ENCODE measurements at regions not wholly inside any gene's neighbourhood (a gene's known extent, or its start where the extent isn't known, plus 50 kb on each side); places are given as distances from the start of the nearest gene placed in this dataset.

DNA sequence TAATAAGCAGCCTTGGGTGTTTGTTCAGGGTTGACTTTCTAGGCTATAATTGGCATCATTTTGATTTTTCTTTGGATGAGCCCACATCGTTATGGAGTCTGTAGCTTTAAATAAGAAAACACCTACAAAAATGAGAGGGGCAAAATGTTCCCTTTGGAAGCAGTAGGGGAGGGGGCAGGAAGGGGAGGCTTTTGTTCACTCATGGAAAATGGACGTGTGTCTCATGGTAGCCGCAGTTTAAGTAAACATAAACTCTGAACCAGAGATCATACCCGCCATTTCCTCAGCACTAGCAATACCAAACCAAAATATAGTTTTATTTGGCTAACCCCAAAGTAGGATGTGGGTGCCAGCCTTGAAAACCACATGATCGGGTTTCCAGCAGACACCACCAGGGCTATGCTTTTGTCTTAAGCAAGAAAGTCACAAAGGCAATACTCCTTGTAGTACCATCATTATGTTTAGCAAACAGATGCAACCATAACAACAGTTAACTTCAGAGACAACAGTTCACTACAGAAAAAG is 572.5 kb upstream of the JAG1 start:
- DNase-seq (ENCODE audit: low read depth in 2 of 2) = no peak

- no peak for DNase-seq (ENCODE audit: low read depth in 2 of 2)
These were observed 573.5 kb upstream of the JAG1 start for GRCh38 chr20:11247046-11248010.

DNA sequence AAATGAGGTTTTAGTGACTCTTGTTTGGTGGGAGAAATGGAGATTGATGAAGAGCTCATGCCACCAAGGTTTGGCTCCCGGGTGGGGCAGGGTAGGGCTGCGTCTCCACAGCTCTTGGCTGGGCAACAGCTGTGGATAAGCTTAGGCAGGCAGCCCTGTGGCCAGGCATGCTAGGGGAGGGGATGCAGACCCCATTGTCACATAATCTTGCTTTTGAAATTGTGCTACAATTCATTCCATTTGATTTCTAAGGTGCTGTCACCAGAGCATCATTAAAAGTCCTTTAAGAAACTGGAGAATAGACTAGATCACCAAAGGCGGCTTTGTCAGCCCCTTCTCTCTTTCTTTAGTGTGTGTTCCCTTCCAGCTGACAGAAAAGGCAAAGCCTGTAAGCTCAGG is 574.2 kb upstream of the JAG1 start:
- DNase-seq (ENCODE audit: low read depth in 2 of 2) = no peak

DNA sequence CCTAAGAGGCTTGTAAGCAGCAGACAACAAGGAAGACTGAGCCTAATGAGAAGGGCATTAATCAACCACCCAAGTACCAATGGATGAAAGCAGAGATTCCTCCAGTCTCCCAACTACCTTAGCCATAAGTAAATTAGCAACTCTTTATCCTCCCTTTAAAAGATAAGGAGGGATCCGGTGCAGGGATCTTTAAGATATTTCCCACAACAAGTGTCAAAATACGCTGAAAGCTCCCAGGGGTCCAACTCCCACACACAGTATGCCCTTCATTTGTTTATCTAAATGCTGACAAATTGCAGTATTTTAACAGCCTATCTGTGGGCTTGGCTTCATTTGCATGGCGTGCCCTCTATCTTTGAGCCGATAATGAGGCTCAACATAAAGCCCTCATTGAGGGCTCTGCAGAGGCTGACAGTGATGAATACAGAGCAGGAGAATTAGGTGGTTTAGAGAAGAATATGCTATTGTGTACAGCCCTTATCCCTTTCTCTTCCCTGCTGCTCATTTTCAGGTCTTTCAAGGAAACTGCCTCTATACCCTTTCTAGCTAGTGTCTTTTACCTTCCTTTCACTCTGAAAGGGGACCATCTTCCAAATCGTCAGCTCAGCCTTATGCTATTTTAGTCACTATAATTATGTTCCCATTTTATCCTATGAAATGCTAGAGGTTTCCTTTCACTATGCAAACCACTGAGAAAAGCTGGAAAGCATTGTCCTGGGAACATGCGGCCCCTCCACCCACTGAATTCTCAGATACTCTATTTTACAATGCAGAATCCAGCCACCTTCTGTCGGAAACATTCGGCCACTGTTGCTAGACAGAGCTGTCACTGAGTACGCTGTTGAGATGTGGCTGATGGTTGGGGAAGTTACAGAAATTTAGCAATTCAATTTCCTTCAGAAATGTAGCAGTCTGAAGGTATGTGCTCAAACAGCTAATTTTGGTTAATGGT is 575.2 kb upstream of the JAG1 start:
- no peak for DNase-seq (ENCODE audit: low read depth in 2 of 2)

DNA sequence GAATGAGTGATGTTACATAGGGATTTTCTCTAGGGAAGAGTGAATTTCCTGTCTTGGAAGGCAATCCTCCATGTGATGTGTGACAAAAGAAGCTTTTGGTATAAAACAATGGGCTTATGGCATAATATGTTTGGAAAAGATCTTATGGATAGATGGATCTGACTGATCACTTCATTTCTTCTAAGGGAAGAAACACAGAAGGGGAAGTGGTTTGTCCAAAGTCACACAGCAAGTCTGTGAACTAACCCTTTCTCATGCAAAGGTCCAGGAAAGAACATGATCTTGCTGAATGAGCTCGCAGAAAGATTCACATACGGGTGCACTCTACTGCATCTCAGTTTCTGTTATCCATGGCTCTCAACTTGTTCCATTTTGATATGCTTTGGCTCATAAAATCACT is 575.9 kb upstream of the JAG1 start:
- no peak for DNase-seq (ENCODE audit: low read depth in 2 of 2)

DNA sequence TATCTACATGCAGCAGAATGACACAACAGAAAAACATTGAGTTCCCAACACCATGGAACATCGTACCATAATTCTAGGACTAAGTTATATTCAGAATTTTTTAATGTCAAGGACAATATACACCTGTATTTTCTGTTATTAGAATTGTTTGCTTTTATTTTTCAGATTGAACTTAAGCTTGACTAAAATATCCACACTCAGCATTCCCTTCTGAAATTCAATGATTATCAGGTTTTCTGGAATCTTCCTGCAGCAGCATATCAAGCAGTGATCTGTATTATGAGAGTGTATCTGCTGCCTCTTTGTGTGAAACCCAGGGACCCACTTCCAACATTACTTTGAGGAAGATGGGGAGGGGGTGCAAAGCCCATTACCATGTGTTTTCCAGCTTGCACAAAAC is 578.6 kb upstream of the JAG1 start:
- DNase-seq (ENCODE audit: low read depth in 2 of 2) = no peak

GRCh38 chr20:11255455-11255854 is 581.7 kb upstream of the JAG1 start:
- no peak for DNase-seq (ENCODE audit: low read depth in 2 of 2)

DNA sequence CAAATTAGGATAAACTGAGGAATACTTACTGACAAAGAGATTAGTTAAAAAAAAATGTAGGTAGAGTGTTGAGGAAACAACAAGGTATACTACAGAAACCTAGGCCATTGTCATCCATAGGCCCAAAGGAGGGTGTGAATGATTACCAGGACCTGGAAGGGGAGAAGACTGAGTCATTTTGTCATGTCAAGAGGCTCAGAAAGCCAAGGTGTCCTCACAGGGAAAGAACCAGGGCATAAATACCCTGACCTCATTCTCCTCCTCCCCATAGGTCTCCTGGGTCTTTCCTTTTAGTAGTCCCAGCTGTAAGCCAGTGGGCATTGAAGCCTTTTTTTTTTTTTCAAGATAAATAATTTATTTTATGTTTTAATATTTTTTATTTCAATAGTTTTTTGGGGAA is 582.1 kb upstream of the JAG1 start:
- no peak for DNase-seq (ENCODE audit: low read depth in 2 of 2)

GRCh38 chr20:11260611-11261010 is 586.8 kb upstream of the JAG1 start:
- DNase-seq (ENCODE audit: low read depth in 2 of 2) = no peak

DNA sequence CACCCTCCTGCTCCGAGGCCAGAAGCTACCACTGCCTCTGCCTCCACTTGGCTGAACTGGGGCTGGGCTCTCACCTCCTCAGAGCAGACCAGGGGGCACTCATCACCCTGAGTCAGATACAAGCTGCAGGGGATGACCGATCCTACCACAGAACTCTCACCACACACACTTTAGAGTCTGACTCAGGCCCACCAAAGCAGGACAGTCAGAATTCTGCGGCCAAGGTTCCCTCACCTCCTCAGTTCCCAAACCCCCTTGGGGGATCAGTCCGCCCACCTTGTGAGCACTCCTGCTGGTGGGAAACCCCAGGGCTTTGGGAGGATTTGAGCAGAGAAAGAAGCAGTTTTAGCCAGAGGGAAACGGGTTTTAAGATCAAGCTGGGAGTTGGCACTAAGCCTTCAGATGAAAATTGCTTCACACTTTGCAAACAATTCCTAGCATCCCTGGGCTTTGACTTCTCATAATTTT is 587.8 kb upstream of the JAG1 start:
- DNase-seq (ENCODE audit: low read depth in 2 of 2) = no peak

GRCh38 chr20:11266571-11266970 is 592.8 kb upstream of the JAG1 start:
- DNase-seq (ENCODE audit: low read depth in 2 of 2) = no peak

GRCh38 chr20:11267131-11267761 is 593.4 kb upstream of the JAG1 start:
- no peak for DNase-seq (ENCODE audit: low read depth in 2 of 2)

DNA sequence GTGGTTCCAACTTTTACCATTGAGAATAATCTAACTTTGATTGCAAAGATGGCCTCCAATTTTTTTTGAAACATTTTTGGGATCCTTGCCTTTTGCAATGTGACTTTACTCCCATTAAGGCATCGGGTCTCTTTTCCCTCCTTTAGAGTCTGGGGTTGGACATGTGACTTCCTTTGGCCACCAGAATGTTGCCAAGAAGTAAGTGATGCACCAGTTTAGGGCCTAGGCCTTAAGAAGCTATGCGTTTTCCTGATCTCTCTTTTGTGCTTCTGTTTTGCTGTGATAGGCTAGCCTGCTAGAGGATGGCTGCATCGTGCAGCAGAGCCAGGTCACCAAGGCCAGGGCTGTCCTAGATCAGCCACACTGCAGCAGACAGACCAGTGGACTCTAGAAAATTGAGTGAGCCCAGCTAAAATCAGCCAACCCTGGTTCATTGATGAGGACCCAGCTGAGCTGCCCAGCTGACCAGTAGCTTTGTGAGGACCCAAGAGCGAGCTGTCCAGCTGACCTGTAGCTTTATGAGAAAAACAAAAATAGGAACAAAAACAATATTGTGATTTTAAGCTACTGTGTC is 594.0 kb upstream of the JAG1 start:
- DNase-seq (ENCODE audit: low read depth in 2 of 2) = no peak

DNA sequence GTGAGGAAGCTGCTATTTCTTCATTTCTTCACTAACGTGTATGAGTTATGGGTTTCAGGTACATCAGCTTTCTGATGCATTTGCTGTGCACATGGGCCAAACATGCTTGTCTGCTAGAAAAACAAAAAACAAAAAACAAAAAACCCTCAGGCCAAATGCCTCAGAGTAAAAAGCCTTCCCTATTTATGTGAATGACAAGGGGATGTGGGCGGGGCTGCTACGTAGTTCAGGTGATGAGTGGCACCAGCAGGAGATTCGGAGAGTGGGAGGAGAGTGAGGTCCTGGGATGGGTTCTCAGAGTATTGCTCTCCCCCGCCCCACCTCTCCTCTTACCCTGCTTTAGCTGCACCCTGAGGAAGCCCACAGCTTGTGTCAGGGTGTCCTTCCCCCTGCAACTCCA is 596.8 kb upstream of the JAG1 start:
- no peak for DNase-seq (ENCODE audit: low read depth in 2 of 2)

GRCh38 chr20:11271319-11271718 is 597.5 kb upstream of the JAG1 start:
- DNase-seq (ENCODE audit: low read depth in 2 of 2) = no peak

GRCh38 chr20:11271920-11272594 is 598.3 kb upstream of the JAG1 start:
- DNase-seq (ENCODE audit: low read depth in 2 of 2) = no peak

DNA sequence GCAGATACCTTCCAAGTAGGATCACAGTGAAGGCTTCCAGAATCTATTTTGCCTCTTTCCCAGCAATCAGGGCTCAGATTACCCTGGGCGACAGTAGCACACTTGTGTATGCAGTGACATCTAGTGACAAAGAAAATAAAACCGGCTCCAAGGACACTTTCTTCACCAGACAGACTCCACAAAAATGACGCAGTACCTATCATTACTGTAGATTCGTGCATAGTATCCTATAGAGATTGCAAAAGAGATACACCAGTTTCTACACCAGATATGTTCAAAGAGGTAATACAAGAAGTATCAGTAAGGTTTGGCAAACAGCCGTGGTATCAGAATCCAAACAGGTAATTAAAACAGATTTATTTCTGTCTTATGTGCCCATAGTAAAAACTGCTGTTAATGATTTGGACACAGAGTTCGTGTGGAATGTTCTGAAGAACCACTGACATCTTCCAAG is 600.4 kb upstream of the JAG1 start:
- no peak for DNase-seq (ENCODE audit: low read depth in 2 of 2)

GRCh38 chr20:11275740-11276139 is 601.9 kb upstream of the JAG1 start:
- no peak for DNase-seq (ENCODE audit: low read depth in 2 of 2)

DNA sequence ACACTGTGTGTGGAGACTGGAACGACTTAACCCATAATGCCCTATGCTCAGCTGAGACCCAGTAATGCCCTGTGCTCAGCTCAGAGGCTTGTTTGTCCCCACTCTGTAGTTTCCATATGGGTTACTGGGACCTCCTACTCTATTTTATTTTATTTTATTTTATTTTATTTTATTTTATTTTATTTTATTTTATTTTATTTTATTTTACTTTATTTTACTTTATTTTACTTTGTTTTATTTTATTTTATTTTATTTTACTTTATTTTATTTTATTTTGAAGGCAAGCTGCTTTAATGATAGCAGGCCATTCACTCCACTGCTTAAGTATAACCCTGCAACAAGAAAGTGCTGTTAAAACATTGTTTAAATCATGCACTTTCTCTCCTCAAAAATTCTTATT is 603.4 kb upstream of the JAG1 start:
- no peak for DNase-seq (ENCODE audit: low read depth in 2 of 2)

DNA sequence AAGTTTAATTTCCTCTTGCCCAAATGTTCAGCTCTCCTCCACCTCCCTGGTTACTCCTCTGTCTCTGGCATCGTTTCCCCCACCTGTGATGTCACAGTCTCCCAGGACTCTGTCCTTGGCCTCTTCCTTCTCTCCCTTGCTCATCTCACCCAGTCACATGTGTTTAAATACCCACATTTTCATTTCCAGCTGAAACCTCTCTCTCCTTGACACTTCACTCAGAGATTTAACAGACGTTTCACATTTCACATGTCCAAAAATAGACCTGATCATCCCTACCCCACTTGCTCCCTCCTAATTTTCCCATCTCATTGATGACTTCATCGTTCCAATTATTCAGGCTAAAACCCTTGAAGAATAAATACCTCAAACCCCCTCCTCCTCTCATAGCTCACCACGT is 604.1 kb upstream of the JAG1 start:
- DNase-seq (ENCODE audit: low read depth in 2 of 2) = no peak

DNA sequence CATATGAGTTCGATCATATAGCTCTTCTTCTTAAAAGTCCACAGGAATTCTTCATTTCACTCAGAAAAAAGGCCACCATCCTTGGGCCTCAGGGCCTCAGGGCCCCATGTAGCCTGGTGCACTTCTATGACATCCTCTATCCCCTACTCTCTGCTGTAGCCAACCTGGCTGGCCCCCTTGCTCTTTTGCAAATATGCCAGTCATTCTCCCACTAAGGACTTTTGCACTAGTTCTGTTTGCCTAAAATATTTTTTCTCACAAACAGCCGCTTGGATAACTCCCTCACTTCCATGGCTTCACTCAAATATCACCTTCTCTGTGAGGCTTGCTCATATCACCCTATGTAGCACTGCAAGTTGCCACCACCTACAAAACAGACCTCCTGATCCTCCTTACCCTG is 604.7 kb upstream of the JAG1 start:
- DNase-seq (ENCODE audit: low read depth in 2 of 2) = no peak
